K562 (cell line): ENCODE measurements at regions not wholly inside any gene's neighbourhood (a gene's known extent, or its start where the extent isn't known, plus 50 kb on each side); places are given as distances from the start of the nearest gene placed in this dataset.

Source experiments
- ATAC-seq: fragments of 200-7000 bp; cut with Tn5 transposase; 3 replicates; pipeline ENCODE4 v1.9.1; 2020; ENCODE audit warnings: moderate library complexity
- BruUV-seq: library from RNA; stranded (reverse); fragments of 400-500 nt; replicated peaks from 2 replicates; lab custom pipeline; 2021; lab: Mats Ljungman, UMichigan
- CTCF ChIA-PET: fragments of 300-600 bp; formaldehyde crosslinking; extraction: SDS; loops from one replicate; lab custom pipeline; 2021; ENCODE audit warnings: low intra/inter-chr PET ratio; lab: Yijun Ruan, JAX
- POLR2A ChIA-PET: fragments of 300-600, 350-650 bp; sonication (Branson Sonifier 250); formaldehyde crosslinking; extraction: SDS; loops from one replicate; lab custom pipeline; 2021; ENCODE audit warnings: antibody characterized with exemption, inconsistent platforms; lab: Yijun Ruan, JAX
- DNase-seq, 4 experiments: peaks; one replicate each; pipeline versions ENCODE4 v3.0.0 to v3.0.0-alpha.2; 2011 to 2018; ENCODE audit warnings: low spot score in 3 of 4, mixed read lengths in 3 of 4; ENCODE audit errors: extremely low read depth in 1 of 4
- FAIRE-seq: peaks from 2 replicates; lab custom pipeline; 2011; peaks lifted over from hg19 to GRCh38; lab: Jason Lieb, UNC
- H2AFZ ChIP-seq: 2 replicates; pipeline ENCODE4 v1.6.0; 2011; ENCODE audit warnings: low read depth, low read length, control low read depth, inconsistent platforms
- H3K27ac ChIP-seq: fragments of 200-600 bp; 3 replicates; pipeline ENCODE4 v1.8.0; 2011; ENCODE audit warnings: low read depth, mild to moderate bottlenecking, control low read depth, inconsistent platforms, low read length, moderate library complexity, mixed read lengths; ENCODE audit errors: extremely low read depth
- H3K27me3 ChIP-seq, 2 experiments: fragments of 300-600 bp in 1 of 2; 2 replicates in 1 of 2; 3 replicates in 1 of 2; pipeline versions ENCODE4 v1.6.0 to v1.8.0; 2011; ENCODE audit warnings: inconsistent platforms in 2 of 2, low read length in 2 of 2, mild to moderate bottlenecking in 1 of 2, mixed read lengths in 1 of 2, moderate library complexity in 1 of 2; ENCODE audit not compliant: control insufficient read depth in 2 of 2, insufficient read depth in 2 of 2
- H3K36me3 ChIP-seq: fragments of 300-600 bp; 3 replicates; pipeline ENCODE4 v1.8.0; 2011; ENCODE audit warnings: mild to moderate bottlenecking, low read length, inconsistent platforms; ENCODE audit not compliant: control insufficient read depth, insufficient read depth
- H3K4me1 ChIP-seq, 2 experiments: fragments of 200-600 bp in 1 of 2; replicated peaks in 1 of 2; 2 replicates in 1 of 2; 3 replicates in 1 of 2; pipeline versions ENCODE4 v1.5.1 to v1.8.0; 2011; ENCODE audit warnings: inconsistent platforms in 2 of 2, low read length in 2 of 2, mild to moderate bottlenecking in 1 of 2, mixed read lengths in 1 of 2, moderate library complexity in 1 of 2; ENCODE audit not compliant: control insufficient read depth in 2 of 2, insufficient read depth in 2 of 2
- H3K4me2 ChIP-seq: 2 replicates; pipeline ENCODE4 v1.6.1; 2011; ENCODE audit warnings: low read length, control low read depth, inconsistent platforms, mixed read lengths; ENCODE audit not compliant: insufficient read depth
- H3K4me3 ChIP-seq: fragments of 200-600 bp; sonication (generic), shearing (Covaris generic); 2 replicates; pipeline ENCODE4 v1.5.1; 2016; ENCODE audit warnings: control low read depth, inconsistent platforms
- H3K79me2 ChIP-seq: fragments of 200-600 bp; 3 replicates; pipeline ENCODE4 v1.8.0; 2011; ENCODE audit warnings: low read length, inconsistent platforms; ENCODE audit not compliant: control insufficient read depth, insufficient read depth
- H3K9ac ChIP-seq, 2 experiments: 2 replicates each; pipeline versions ENCODE4 v1.6.0 to v1.6.1; 2011; ENCODE audit warnings: low read depth in 2 of 2, low read length in 2 of 2, control low read depth in 1 of 2, inconsistent platforms in 1 of 2, mild to moderate bottlenecking in 1 of 2, mixed read lengths in 1 of 2; ENCODE audit not compliant: insufficient read depth in 1 of 2
- H3K9me1 ChIP-seq: one replicate; pipeline ENCODE4 v1.6.0; 2011; ENCODE audit warnings: inconsistent platforms, mild to moderate bottlenecking, low read length, moderate library complexity; ENCODE audit not compliant: control insufficient read depth, insufficient read depth
- H3K9me3 ChIP-seq: replicated peaks from 2 replicates; pipeline ENCODE4 v1.5.1; 2011; ENCODE audit warnings: low read depth, low read length, inconsistent platforms; ENCODE audit not compliant: control insufficient read depth, insufficient read depth
- H4K20me1 ChIP-seq: replicated peaks from 2 replicates; pipeline ENCODE4 v1.6.1; 2011; ENCODE audit warnings: low read length, inconsistent platforms, mixed read lengths; ENCODE audit not compliant: control insufficient read depth, insufficient read depth
- BRD4 ChIP-seq: fragments of 200-600 bp; sonication (generic); IDR thresholded peaks from 2 replicates; pipeline ENCODE4 v1.6.1; 2017; ENCODE audit warnings: inconsistent platforms
- PPARD ChIP-seq: fragments of 250-450 bp; sonication (Bioruptor Pico); IDR thresholded peaks from 2 replicates; pipeline ENCODE4 v1.8.0; 2022; ENCODE audit warnings: inconsistent platforms, mild to moderate bottlenecking, moderate library complexity
- RUNX1 ChIP-seq: sonication (generic); IDR thresholded peaks from 2 replicates; pipeline ENCODE4 v1.6.1; 2016; ENCODE audit warnings: antibody characterized with exemption, low read depth
- SMARCE1 ChIP-seq: fragments of 450-650 bp; IDR thresholded peaks from 2 replicates; pipeline ENCODE4 v1.7.1; 2016; ENCODE audit warnings: mild to moderate bottlenecking
- TAF15 ChIP-seq: fragments of 200-400 bp; formaldehyde crosslinking; IDR thresholded peaks from 2 replicates; pipeline ENCODE4 v1.6.1; 2017; ENCODE audit warnings: mild to moderate bottlenecking, low read depth, low read length, moderate library complexity
- ZBTB1 ChIP-seq: sonication (generic); formaldehyde crosslinking; IDR thresholded peaks from 2 replicates; pipeline ENCODE4 v1.8.1; 2023; ENCODE audit warnings: missing genetic modification reagents, low read depth, mild to moderate bottlenecking, borderline replicate concordance
- ZNF143 ChIP-seq: sonication (generic); formaldehyde crosslinking; IDR thresholded peaks from 2 replicates; pipeline ENCODE4 v1.9.0; 2022; ENCODE audit warnings: mild to moderate bottlenecking, missing genetic modification reagents
- WGBS: fragments of 100-300 bp; shearing (Covaris generic); methylation state at CpG from one replicate; pipeline ENCODE4 v1.1.6; 2016; ENCODE audit warnings: low coverage, mixed read lengths; ENCODE audit not compliant: insufficient coverage; ENCODE audit errors: missing lambda C conversion rate; 5-methylcytosine and 5-hydroxymethylcytosine counted together
- in situ Hi-C: fragments of 300-500 bp; cut with MboI; formaldehyde crosslinking; loops from 4 replicates; pipeline ENCODE4 v1.15.0; 2018; ENCODE audit warnings: inconsistent platforms, mixed read lengths
- intact Hi-C: fragments of 100-400 bp; cut with micrococcal nuclease; formaldehyde crosslinking; loops from 2 replicates; pipeline ENCODE4 v1.14.2; 2022

DNA sequence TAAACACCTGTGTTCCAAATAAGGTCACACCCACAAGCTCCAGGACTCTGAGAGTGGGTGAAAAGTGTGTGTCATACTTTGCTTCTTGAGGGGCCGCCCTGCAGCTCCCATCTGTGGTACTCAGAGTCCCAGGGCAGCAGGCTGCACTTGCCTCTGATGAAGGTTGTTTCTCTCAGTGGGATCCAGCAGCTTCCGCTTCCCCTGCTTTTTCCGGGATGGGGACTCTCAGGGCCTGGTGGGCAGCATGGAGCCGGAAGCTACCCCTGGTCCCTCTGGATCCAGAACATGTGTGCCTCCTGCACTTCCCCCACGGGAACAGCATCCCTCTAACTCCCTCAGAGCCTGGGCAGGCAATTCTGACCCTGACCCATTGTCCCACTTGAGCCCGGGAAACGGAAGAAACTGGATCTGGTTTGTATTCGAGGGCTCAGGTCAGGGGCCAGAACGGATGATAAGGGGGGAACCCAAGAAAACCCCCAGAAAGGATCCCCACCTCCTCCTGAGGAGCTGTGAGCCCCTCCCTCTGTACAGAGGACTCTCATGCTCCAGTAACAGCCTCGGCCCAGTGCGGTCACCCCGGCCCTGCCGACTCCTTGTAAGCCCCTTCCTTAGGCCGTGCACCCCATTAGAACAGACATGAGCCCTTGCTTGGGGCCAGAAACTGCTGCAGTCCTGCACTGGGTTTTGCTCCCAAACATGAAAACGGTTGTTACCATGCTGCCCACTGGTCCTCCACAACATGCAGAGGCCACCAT is 189.5 kb upstream of the C1orf174 start:
- no peak overlapping the region for H3K4me3 ChIP-seq
- ChIA-PET POLR2A (no interaction called here), CTCF (no interaction called here)
- H3K79me2 ChIP-seq = no peaks in the 10 kb centered on the region
- no TSS peak for BruUV-seq
- H3K4me2 ChIP-seq = no peak overlapping the region
- no peaks in the 10 kb centered on the region for H3K9me3 ChIP-seq
- H3K4me1 ChIP-seq = no peaks in the 10 kb centered on the region
- FAIRE-seq = no peak
- no peak for ATAC-seq
- H3K27ac ChIP-seq = no peak overlapping the region
- H2AFZ ChIP-seq = no peak overlapping the region
- no peaks in the 10 kb centered on the region for H3K9me1 ChIP-seq
- H3K9ac ChIP-seq = no peak overlapping the region
- under 1% methylated on average over 15 of the region's 15 CpGs for WGBS
- no peaks in the 10 kb centered on the region; the same call in 1 of the 2 replicates for H4K20me1 ChIP-seq
- in situ Hi-C loops (no loop called here), intact Hi-C loops (no loop called here)
- peaks cover 6 to 41% of the 10 kb centered on the region in 2 experiments; a peak in 4 of 5 replicates for H3K27me3 ChIP-seq
- DNase-seq = no peak
- no peak for TF ChIP-seq RUNX1
- TF ChIP-seq SMARCE1 = no peak
- no peak for TF ChIP-seq BRD4
- TF ChIP-seq, all 486 proteins: peak for 0
- H3K36me3 ChIP-seq = no peaks in the 10 kb centered on the region

- WGBS = 0% methylated on average over 5 of the region's 5 CpGs
- H3K4me2 ChIP-seq = no peak overlapping the region
- FAIRE-seq = no peak
- H2AFZ ChIP-seq = no peak overlapping the region
- H3K9me3 ChIP-seq = no peaks in the 10 kb centered on the region
- H4K20me1 ChIP-seq = no peaks in the 10 kb centered on the region; the same call in 1 of the 2 replicates
- TF ChIP-seq ZNF143 (CRISPR knock-in tag) = no peak
- no peak for TF ChIP-seq PPARD
- no peak for TF ChIP-seq ZBTB1 (CRISPR knock-in tag)
- TF ChIP-seq TAF15 = no peak
- H3K9ac ChIP-seq = no peak overlapping the region
- H3K27me3 ChIP-seq = peaks cover 2 to 38% of the 10 kb centered on the region in 2 experiments; a peak in 2 of 5 replicates
- BruUV-seq = no TSS peak
- no peak for DNase-seq
- no peaks in the 10 kb centered on the region for H3K9me1 ChIP-seq
- CTCF ChIA-PET = no interaction called here
- POLR2A ChIA-PET = no interaction called here
- H3K4me3 ChIP-seq = no peak overlapping the region
- intact Hi-C loops = no loop called here
- no peaks in the 10 kb centered on the region for H3K79me2 ChIP-seq
- in situ Hi-C loops = no loop called here
- no peaks in the 10 kb centered on the region for H3K4me1 ChIP-seq
- H3K27ac ChIP-seq = no peak overlapping the region
- no peak for ATAC-seq
- H3K36me3 ChIP-seq = no peaks in the 10 kb centered on the region
Measured at GRCh38 chr1:4090556-4090955, 190.5 kb upstream of the C1orf174 start.
